ENCODE measurements at regions not wholly inside any gene's neighbourhood (a gene's known extent, or its start where the extent isn't known, plus 50 kb on each side); places are given as distances from the start of the nearest gene placed in this dataset.

GRCh38 chr7:80362677-80363076 is 149.2 kb downstream of the GNAT3 start:
- H3K9me3 Mint-ChIP-seq, result peaks cover 20% of the 10 kb centered on the region
- no peak overlapping the region for H3K4me3 Mint-ChIP-seq
- no peaks in the 10 kb centered on the region for H3K27me3 Mint-ChIP-seq (ENCODE audit: low read depth)
- DNase-seq (no peak), ATAC-seq (no peak)
- no peaks in the 10 kb centered on the region for H3K36me3 Mint-ChIP-seq (ENCODE audit: insufficient read depth)
- no peaks in the 10 kb centered on the region for H3K4me1 Mint-ChIP-seq (ENCODE audit: low read depth)

- no peak for ATAC-seq
- Mint-ChIP-seq H3K9me3 (peaks cover 24% of the 10 kb centered on the region), H3K36me3 (ENCODE audit: insufficient read depth) (no peaks in the 10 kb centered on the region), H3K4me1 (ENCODE audit: low read depth) (no peaks in the 10 kb centered on the region), H3K27me3 (ENCODE audit: low read depth) (no peaks in the 10 kb centered on the region), H3K4me3 (no peak overlapping the region)
- DNase-seq, result no peak
Measured at GRCh38 chr7:80362010-80362618, 149.8 kb downstream of the GNAT3 start.

- H3K9me3 Mint-ChIP-seq, result peaks cover 9% of the 10 kb centered on the region
- no peaks in the 10 kb centered on the region for H3K36me3 Mint-ChIP-seq (ENCODE audit: insufficient read depth)
- DNase-seq (no peak), ATAC-seq (no peak)
- H3K27me3 Mint-ChIP-seq (ENCODE audit: low read depth), result no peaks in the 10 kb centered on the region
- H3K4me1 Mint-ChIP-seq (ENCODE audit: low read depth), result no peaks in the 10 kb centered on the region
- H3K4me3 Mint-ChIP-seq, result no peak overlapping the region
Measured at GRCh38 chr7:80359476-80359875, 152.4 kb downstream of the GNAT3 start.

GRCh38 chr7:80359029-80359428 is 152.8 kb downstream of the GNAT3 start:
- Mint-ChIP-seq H3K4me3 (no peak overlapping the region), H3K9me3 (peaks cover 11% of the 10 kb centered on the region), H3K36me3 (ENCODE audit: insufficient read depth) (no peaks in the 10 kb centered on the region), H3K27me3 (ENCODE audit: low read depth) (no peaks in the 10 kb centered on the region), H3K4me1 (ENCODE audit: low read depth) (no peaks in the 10 kb centered on the region)
- no peak for DNase-seq
- ATAC-seq, result no peak

- Mint-ChIP-seq H3K4me1 (ENCODE audit: low read depth) (no peaks in the 10 kb centered on the region), H3K27me3 (ENCODE audit: low read depth) (no peaks in the 10 kb centered on the region), H3K4me3 (no peak overlapping the region), H3K9me3 (peaks cover 9% of the 10 kb centered on the region), H3K36me3 (ENCODE audit: insufficient read depth) (no peaks in the 10 kb centered on the region)
- ATAC-seq, result no peak
- DNase-seq, result no peak
Measured at GRCh38 chr7:80357530-80357929, 154.3 kb downstream of the GNAT3 start.

GRCh38 chr7:80350430-80350829 is 161.4 kb downstream of the GNAT3 start:
- no peak for ATAC-seq
- no peaks in the 10 kb centered on the region for H3K27me3 Mint-ChIP-seq (ENCODE audit: low read depth)

GRCh38 chr7:80348223-80348622 is 163.6 kb downstream of the GNAT3 start:
- no peak for DNase-seq
- no peaks in the 10 kb centered on the region for H3K27me3 Mint-ChIP-seq (ENCODE audit: low read depth)
- peaks cover 4% of the 10 kb centered on the region for H3K9me3 Mint-ChIP-seq
- H3K4me1 Mint-ChIP-seq (ENCODE audit: low read depth), result no peaks in the 10 kb centered on the region
- no peak for ATAC-seq
- H3K4me3 Mint-ChIP-seq, result no peak overlapping the region
- H3K36me3 Mint-ChIP-seq (ENCODE audit: insufficient read depth), result no peaks in the 10 kb centered on the region

More at GRCh38 chr7:80350430-80350829, 161.4 kb downstream of the GNAT3 start:
- H3K36me3 Mint-ChIP-seq (ENCODE audit: insufficient read depth), result no peaks in the 10 kb centered on the region
- DNase-seq, result no peak
- H3K4me3 Mint-ChIP-seq, result no peak overlapping the region
- peaks cover 8% of the 10 kb centered on the region for H3K9me3 Mint-ChIP-seq
- H3K4me1 Mint-ChIP-seq (ENCODE audit: low read depth), result no peaks in the 10 kb centered on the region

GRCh38 chr7:80347173-80347572 is 164.7 kb downstream of the GNAT3 start:
- DNase-seq, result no peak
- Mint-ChIP-seq H3K4me3 (no peak overlapping the region), H3K9me3 (peaks cover 7% of the 10 kb centered on the region), H3K4me1 (ENCODE audit: low read depth) (no peaks in the 10 kb centered on the region), H3K36me3 (ENCODE audit: insufficient read depth) (no peaks in the 10 kb centered on the region), H3K27me3 (ENCODE audit: low read depth) (no peaks in the 10 kb centered on the region)
- no peak for ATAC-seq

- H3K9me3 Mint-ChIP-seq, result peaks cover 7% of the 10 kb centered on the region
- no peaks in the 10 kb centered on the region for H3K27me3 Mint-ChIP-seq (ENCODE audit: low read depth)
- H3K36me3 Mint-ChIP-seq (ENCODE audit: insufficient read depth), result no peaks in the 10 kb centered on the region
- peak; percentile 88 to 93 for ATAC-seq
- H3K4me1 Mint-ChIP-seq (ENCODE audit: low read depth), result no peaks in the 10 kb centered on the region
- no peak for DNase-seq
- H3K4me3 Mint-ChIP-seq, result no peak overlapping the region
Measured at GRCh38 chr7:80346704-80347103, 165.2 kb downstream of the GNAT3 start.

GRCh38 chr7:80335511-80336231 is 176.2 kb downstream of the GNAT3 start:
- H3K27me3 Mint-ChIP-seq (ENCODE audit: low read depth), result no peaks in the 10 kb centered on the region
- DNase-seq (no peak), ATAC-seq (no peak)
- H3K4me1 Mint-ChIP-seq (ENCODE audit: low read depth), result no peaks in the 10 kb centered on the region
- H3K9me3 Mint-ChIP-seq, result peaks cover 3% of the 10 kb centered on the region
- H3K36me3 Mint-ChIP-seq (ENCODE audit: insufficient read depth), result no peaks in the 10 kb centered on the region
- no peak overlapping the region for H3K4me3 Mint-ChIP-seq

- no peak for DNase-seq
- H3K4me3 Mint-ChIP-seq, result no peak overlapping the region
- no peak for ATAC-seq
- H3K27me3 Mint-ChIP-seq (ENCODE audit: low read depth), result no peaks in the 10 kb centered on the region
- no peaks in the 10 kb centered on the region for H3K36me3 Mint-ChIP-seq (ENCODE audit: insufficient read depth)
- no peaks in the 10 kb centered on the region for H3K4me1 Mint-ChIP-seq (ENCODE audit: low read depth)
- peaks cover 3% of the 10 kb centered on the region for H3K9me3 Mint-ChIP-seq
Measured at GRCh38 chr7:80334908-80335307, 177.0 kb downstream of the GNAT3 start.

- DNase-seq (no peak), ATAC-seq (no peak)
- no peaks in the 10 kb centered on the region for H3K4me1 Mint-ChIP-seq (ENCODE audit: low read depth)
- H3K36me3 Mint-ChIP-seq (ENCODE audit: insufficient read depth), result no peaks in the 10 kb centered on the region
- peaks cover 3% of the 10 kb centered on the region for H3K9me3 Mint-ChIP-seq
- H3K27me3 Mint-ChIP-seq (ENCODE audit: low read depth), result no peaks in the 10 kb centered on the region
- no peak overlapping the region for H3K4me3 Mint-ChIP-seq
Measured at GRCh38 chr7:80334196-80334595, 177.7 kb downstream of the GNAT3 start.

GRCh38 chr7:80333040-80333439 is 178.8 kb downstream of the GNAT3 start:
- Mint-ChIP-seq H3K4me1 (ENCODE audit: low read depth) (no peaks in the 10 kb centered on the region), H3K9me3 (peaks cover 7% of the 10 kb centered on the region), H3K36me3 (ENCODE audit: insufficient read depth) (no peaks in the 10 kb centered on the region), H3K27me3 (ENCODE audit: low read depth) (no peaks in the 10 kb centered on the region), H3K4me3 (no peak overlapping the region)
- no peak for DNase-seq
- no peak for ATAC-seq

GRCh38 chr7:80330434-80330833 is 181.4 kb downstream of the GNAT3 start:
- Mint-ChIP-seq H3K27me3 (ENCODE audit: low read depth) (no peaks in the 10 kb centered on the region), H3K4me1 (ENCODE audit: low read depth) (no peaks in the 10 kb centered on the region)

GRCh38 chr7:80324032-80324431 is 187.8 kb downstream of the GNAT3 start:
- H3K36me3 Mint-ChIP-seq (ENCODE audit: insufficient read depth), result no peaks in the 10 kb centered on the region
- H3K27me3 Mint-ChIP-seq (ENCODE audit: low read depth), result no peaks in the 10 kb centered on the region
- no peak overlapping the region for H3K4me3 Mint-ChIP-seq
- peaks cover 6% of the 10 kb centered on the region for H3K9me3 Mint-ChIP-seq
- ATAC-seq (no peak), DNase-seq (no peak)
- no peaks in the 10 kb centered on the region for H3K4me1 Mint-ChIP-seq (ENCODE audit: low read depth)

More at GRCh38 chr7:80330434-80330833, 181.4 kb downstream of the GNAT3 start:
- DNase-seq (no peak), ATAC-seq (no peak)
- Mint-ChIP-seq H3K36me3 (ENCODE audit: insufficient read depth) (no peaks in the 10 kb centered on the region), H3K4me3 (no peak overlapping the region), H3K9me3 (peaks cover 6% of the 10 kb centered on the region)
